ENCODE measurements at regions not wholly inside any gene's neighbourhood (a gene's known extent, or its start where the extent isn't known, plus 50 kb on each side); places are given as distances from the start of the nearest gene placed in this dataset.

GRCh38 chr14:100433428-100433814, 110.3 kb downstream of the SLC25A47 start:
- POLR2A ChIA-PET: no interaction called here
- TF ChIP-seq SP1 (IDR thresholded peaks at IDR 0.05) (no peak), ELF4 (IDR thresholded peaks at IDR 0.05) (no peak), TARDBP (IDR thresholded peaks at IDR 0.05) (no peak), FOXM1 (IDR thresholded peaks at IDR 0.05; ENCODE audit: borderline replicate concordance) (no peak), CTBP1 (IDR thresholded peaks at IDR 0.05; ENCODE audit: borderline replicate concordance) (no peak), FOXA1 (IDR thresholded peaks at IDR 0.05) (no peak), LEF1 (IDR thresholded peaks at IDR 0.05; ENCODE audit: borderline replicate concordance) (no peak), FOXK2 (IDR thresholded peaks at IDR 0.05) (no peak), NFRKB (IDR thresholded peaks at IDR 0.05) (no peak), BHLHE40 (IDR thresholded peaks at IDR 0.05; ENCODE audit: borderline replicate concordance) (no peak), SUZ12 (IDR thresholded peaks at IDR 0.05) (no peak)
- CTCF ChIA-PET: no interaction called here
- DNase-seq (ENCODE audit: extremely low spot score): no peak

- no peak for TF ChIP-seq SP1 (IDR thresholded peaks at IDR 0.05)
- no peak for TF ChIP-seq ARNT (IDR thresholded peaks at IDR 0.05)
- no peak for TF ChIP-seq PKNOX1 (IDR thresholded peaks at IDR 0.05)
- TF ChIP-seq L3MBTL2 (conservative IDR thresholded peaks at IDR 0.05): no peak
- no peak for TF ChIP-seq CTBP1 (IDR thresholded peaks at IDR 0.05; ENCODE audit: borderline replicate concordance)
- TF ChIP-seq BHLHE40 (IDR thresholded peaks at IDR 0.05; ENCODE audit: borderline replicate concordance): no peak
- TF ChIP-seq SUZ12 (IDR thresholded peaks at IDR 0.05): no peak
- TF ChIP-seq ZNF384 (IDR thresholded peaks at IDR 0.05): no peak
- TF ChIP-seq ELF4 (IDR thresholded peaks at IDR 0.05): no peak
- TF ChIP-seq FOXM1 (IDR thresholded peaks at IDR 0.05; ENCODE audit: borderline replicate concordance): no peak
- TF ChIP-seq TARDBP (IDR thresholded peaks at IDR 0.05): no peak
- no peak for TF ChIP-seq HDGF (IDR thresholded peaks at IDR 0.05; ENCODE audit: borderline replicate concordance)
- POLR2A ChIA-PET: no interaction called here
- DNase-seq (ENCODE audit: extremely low spot score): no peak
- CTCF ChIA-PET: no interaction called here
Measured at GRCh38 chr14:100434033-100434601, 111.0 kb downstream of the SLC25A47 start.

- CTCF ChIA-PET: interaction anchor here (1.3 kb wide), 1 partner anchor 211 kb away, joined by 3 read pairs; no protein-coding TSS in a partner anchor
- DNase-seq (ENCODE audit: extremely low spot score): no peak
- POLR2A ChIA-PET: no interaction called here
Measured at GRCh38 chr14:100434911-100435438, 111.8 kb downstream of the SLC25A47 start.

GRCh38 chr14:100435459-100435858, 112.3 kb downstream of the SLC25A47 start:
- no peak for TF ChIP-seq PKNOX1 (IDR thresholded peaks at IDR 0.05)
- no peak for TF ChIP-seq ELF4 (IDR thresholded peaks at IDR 0.05)
- no peak for TF ChIP-seq ZNF384 (IDR thresholded peaks at IDR 0.05)
- no peak for TF ChIP-seq FOXK2 (IDR thresholded peaks at IDR 0.05)
- no peak for TF ChIP-seq TARDBP (IDR thresholded peaks at IDR 0.05)
- TF ChIP-seq FOXA1 (IDR thresholded peaks at IDR 0.05): no peak
- TF ChIP-seq SP1 (IDR thresholded peaks at IDR 0.05): no peak
- no peak for TF ChIP-seq BHLHE40 (IDR thresholded peaks at IDR 0.05; ENCODE audit: borderline replicate concordance)
- no peak for TF ChIP-seq ARNT (IDR thresholded peaks at IDR 0.05)
- no peak for TF ChIP-seq CTBP1 (IDR thresholded peaks at IDR 0.05; ENCODE audit: borderline replicate concordance)
- no peak for TF ChIP-seq SUZ12 (IDR thresholded peaks at IDR 0.05)
- TF ChIP-seq HDGF (IDR thresholded peaks at IDR 0.05; ENCODE audit: borderline replicate concordance): no peak
- TF ChIP-seq L3MBTL2 (conservative IDR thresholded peaks at IDR 0.05): no peak
- no peak for TF ChIP-seq FOXM1 (IDR thresholded peaks at IDR 0.05; ENCODE audit: borderline replicate concordance)
- TF ChIP-seq LEF1 (IDR thresholded peaks at IDR 0.05; ENCODE audit: borderline replicate concordance): no peak
- no peak for TF ChIP-seq NFRKB (IDR thresholded peaks at IDR 0.05)
- CTCF ChIA-PET: interaction anchor here (1.3 kb wide), 1 partner anchor 210 kb away, joined by 3 read pairs; no protein-coding TSS in a partner anchor
- no peak for DNase-seq (ENCODE audit: extremely low spot score)
- POLR2A ChIA-PET: no interaction called here

More at GRCh38 chr14:100434911-100435438, 111.8 kb downstream of the SLC25A47 start:
- TF ChIP-seq TARDBP (IDR thresholded peaks at IDR 0.05): no peak
- TF ChIP-seq BHLHE40 (IDR thresholded peaks at IDR 0.05; ENCODE audit: borderline replicate concordance): no peak
- TF ChIP-seq ARNT (IDR thresholded peaks at IDR 0.05): no peak
- no peak for TF ChIP-seq SP1 (IDR thresholded peaks at IDR 0.05)
- no peak for TF ChIP-seq FOXA1 (IDR thresholded peaks at IDR 0.05)
- TF ChIP-seq PKNOX1 (IDR thresholded peaks at IDR 0.05): no peak
- no peak for TF ChIP-seq HDGF (IDR thresholded peaks at IDR 0.05; ENCODE audit: borderline replicate concordance)
- no peak for TF ChIP-seq SUZ12 (IDR thresholded peaks at IDR 0.05)
- TF ChIP-seq ZNF384 (IDR thresholded peaks at IDR 0.05): no peak
- no peak for TF ChIP-seq FOXM1 (IDR thresholded peaks at IDR 0.05; ENCODE audit: borderline replicate concordance)
- TF ChIP-seq CTBP1 (IDR thresholded peaks at IDR 0.05; ENCODE audit: borderline replicate concordance): no peak
- TF ChIP-seq LEF1 (IDR thresholded peaks at IDR 0.05; ENCODE audit: borderline replicate concordance): no peak
- TF ChIP-seq NFRKB (IDR thresholded peaks at IDR 0.05): no peak
- no peak for TF ChIP-seq L3MBTL2 (conservative IDR thresholded peaks at IDR 0.05)
- no peak for TF ChIP-seq ELF4 (IDR thresholded peaks at IDR 0.05)
- TF ChIP-seq FOXK2 (IDR thresholded peaks at IDR 0.05): no peak

- DNase-seq (ENCODE audit: extremely low spot score): no peak
- CTCF ChIA-PET: interaction anchor here (1.4 to 1.7 kb wide), 2 partner anchors 19 to 52 kb away, joined by 5 to 10 read pairs; no protein-coding TSS in a partner anchor
- TF ChIP-seq CTBP1 (IDR thresholded peaks at IDR 0.05; ENCODE audit: borderline replicate concordance): no peak
- no peak for TF ChIP-seq FOXA1 (IDR thresholded peaks at IDR 0.05)
- TF ChIP-seq SP1 (IDR thresholded peaks at IDR 0.05): no peak
- TF ChIP-seq ELF4 (IDR thresholded peaks at IDR 0.05): no peak
- no peak for TF ChIP-seq FOXK2 (IDR thresholded peaks at IDR 0.05)
- TF ChIP-seq FOXM1 (IDR thresholded peaks at IDR 0.05; ENCODE audit: borderline replicate concordance): no peak
- TF ChIP-seq PKNOX1 (IDR thresholded peaks at IDR 0.05): no peak
- no peak for TF ChIP-seq L3MBTL2 (conservative IDR thresholded peaks at IDR 0.05)
- no peak for TF ChIP-seq SUZ12 (IDR thresholded peaks at IDR 0.05)
- TF ChIP-seq NFRKB (IDR thresholded peaks at IDR 0.05): no peak
- TF ChIP-seq BHLHE40 (IDR thresholded peaks at IDR 0.05; ENCODE audit: borderline replicate concordance): no peak
- no peak for TF ChIP-seq HDGF (IDR thresholded peaks at IDR 0.05; ENCODE audit: borderline replicate concordance)
- TF ChIP-seq LEF1 (IDR thresholded peaks at IDR 0.05; ENCODE audit: borderline replicate concordance): no peak
- TF ChIP-seq ARNT (IDR thresholded peaks at IDR 0.05): no peak
- no peak for TF ChIP-seq ZNF384 (IDR thresholded peaks at IDR 0.05)
- TF ChIP-seq TARDBP (IDR thresholded peaks at IDR 0.05): no peak
- POLR2A ChIA-PET: interaction anchor here (1.4 kb wide), 1 partner anchor 9 kb away, joined by 5 read pairs; no protein-coding TSS in a partner anchor
Measured at GRCh38 chr14:100436745-100437406, 113.7 kb downstream of the SLC25A47 start.

Measured in HEK293T (cell line).